Keratinocyte (primary cell): ENCODE measurements at regions not wholly inside any gene's neighbourhood (a gene's known extent, or its start where the extent isn't known, plus 50 kb on each side); places are given as distances from the start of the nearest gene placed in this dataset.

Experiments used
- DNase-seq: peaks from one replicate; pipeline ENCODE4 v3.0.0-alpha.2; 2011; ENCODE audit warnings: low read depth, missing footprints, low spot score
- FAIRE-seq: peaks from 2 replicates; lab custom pipeline; 2011; peaks lifted over from hg19 to GRCh38; lab: Jason Lieb, UNC
- H2AFZ ChIP-seq: 2 replicates; pipeline ENCODE4 v1.6.0; 2012; ENCODE audit warnings: low read length, control low read depth, inconsistent platforms; ENCODE audit not compliant: control insufficient read depth
- H3K27ac ChIP-seq: 2 replicates; pipeline ENCODE4 v1.5.1; 2011; ENCODE audit warnings: low read length; ENCODE audit not compliant: control insufficient read depth, insufficient read depth
- H3K27me3 ChIP-seq: 3 replicates; pipeline ENCODE4 v1.6.0; 2011; ENCODE audit warnings: low read length; ENCODE audit not compliant: control insufficient read depth, insufficient read depth; ENCODE audit errors: extremely low read depth
- H3K36me3 ChIP-seq, 2 experiments: 2 replicates in 1 of 2; 3 replicates in 1 of 2; pipeline ENCODE4 v1.5.1; 2011; ENCODE audit warnings: low read length in 2 of 2, mild to moderate bottlenecking in 1 of 2; ENCODE audit not compliant: control insufficient read depth in 2 of 2, insufficient read depth in 2 of 2; ENCODE audit errors: extremely low read depth in 1 of 2
- H3K4me1 ChIP-seq: 3 replicates; pipeline ENCODE4 v1.5.1; 2011; ENCODE audit warnings: low read length; ENCODE audit not compliant: control insufficient read depth, insufficient read depth; ENCODE audit errors: extremely low read depth
- H3K4me2 ChIP-seq: 3 replicates; pipeline ENCODE4 v1.6.0; 2011; ENCODE audit warnings: low read depth, low read length; ENCODE audit not compliant: control insufficient read depth, insufficient read depth; ENCODE audit errors: extremely low read depth
- H3K4me3 ChIP-seq, 3 experiments: fragments of 200-600 bp in 1 of 3; sonication (generic) in 1 of 3; 2 replicates in 2 of 3; 3 replicates in 1 of 3; pipeline ENCODE4 v1.5.1; 2011 to 2016; ENCODE audit warnings: low read length in 3 of 3, mild to moderate bottlenecking in 3 of 3, control low read depth in 2 of 3, inconsistent platforms in 1 of 3, low read depth in 1 of 3, mixed read lengths in 1 of 3, mixed run types in 1 of 3, moderate library complexity in 1 of 3; ENCODE audit not compliant: control insufficient read depth in 2 of 3, insufficient read depth in 2 of 3; ENCODE audit errors: extremely low read depth in 1 of 3
- H3K79me2 ChIP-seq: 2 replicates; pipeline ENCODE4 v1.6.0; 2012; ENCODE audit warnings: low read length; ENCODE audit not compliant: control insufficient read depth, insufficient read depth
- H3K9ac ChIP-seq: 3 replicates; pipeline ENCODE4 v1.6.0; 2011; ENCODE audit warnings: low read length; ENCODE audit not compliant: control insufficient read depth, insufficient read depth; ENCODE audit errors: extremely low read depth
- H3K9me1 ChIP-seq: 3 replicates; pipeline ENCODE4 v1.6.0; 2011; ENCODE audit warnings: low read length; ENCODE audit not compliant: control insufficient read depth, insufficient read depth; ENCODE audit errors: extremely low read depth
- H3K9me3 ChIP-seq: 2 replicates; pipeline ENCODE4 v1.5.1; 2012; ENCODE audit warnings: low read depth, low read length; ENCODE audit not compliant: control insufficient read depth
- H4K20me1 ChIP-seq: 3 replicates; pipeline ENCODE4 v1.6.0; 2011; ENCODE audit warnings: low read length; ENCODE audit not compliant: control insufficient read depth, insufficient read depth; ENCODE audit errors: extremely low read depth
- CTCF ChIP-seq, 3 experiments: IDR thresholded peaks in 1 of 3; conservative IDR thresholded peaks in 1 of 3; optimal IDR thresholded peaks in 1 of 3; 2 replicates in 2 of 3; 3 replicates in 1 of 3; pipeline versions ENCODE3 to v1.5.1; 2011; ENCODE audit warnings: low read length in 3 of 3, mild to moderate bottlenecking in 3 of 3, moderate library complexity in 2 of 3, control low read depth in 1 of 3, inconsistent platforms in 1 of 3; ENCODE audit not compliant: insufficient read depth in 2 of 3; ENCODE audit errors: extremely low read depth in 1 of 3
- EZH2 ChIP-seq: IDR thresholded peaks from one replicate; pipeline ENCODE4 v1.6.1; 2012; ENCODE audit warnings: inconsistent platforms, mild to moderate bottlenecking, low read length, moderate library complexity
- dilution Hi-C: fragments of 300-500 bp; cut with MboI; formaldehyde crosslinking; loops from one replicate; pipeline ENCODE4 v1.7.0; 2020; ENCODE audit warnings: low sequenced_read_pairs; ENCODE audit not compliant: extremely low pct_ligation_motif_present

GRCh38 chr7:108818742-108819141, 249.1 kb downstream of the DNAJB9 start:
- Histone ChIP-seq H3K9me1 (no peaks in the 10 kb centered on the region), H3K4me1 (no peaks in the 10 kb centered on the region), H4K20me1 (no peaks in the 10 kb centered on the region), H3K79me2 (no peaks in the 10 kb centered on the region), H3K27me3 (no peaks in the 10 kb centered on the region), H3K27ac (no peak overlapping the region), H2AFZ (no peak overlapping the region), H3K4me2 (no peak overlapping the region), H3K9ac (no peak overlapping the region), H3K9me3 (no peaks in the 10 kb centered on the region), H3K4me3 (no peak overlapping the region), H3K36me3 (no peaks in the 10 kb centered on the region)
- DNase-seq (no peak), FAIRE-seq (no peak)
- no peak for TF ChIP-seq EZH2
- TF ChIP-seq CTCF (optimal IDR thresholded peaks at IDR 0.05 in 1 of 3, IDR thresholded peaks at IDR 0.05 in 1 of 3, conservative IDR thresholded peaks at IDR 0.05 in 1 of 3; ENCODE audit: extremely low read depth in 1 of 3, insufficient read depth in 2 of 3, low read length in 3 of 3) = no peak
- dilution Hi-C loops = no loop called here

- Histone ChIP-seq H3K9me3 (no peaks in the 10 kb centered on the region), H2AFZ (no peak overlapping the region), H3K27ac (no peak overlapping the region), H3K9me1 (no peaks in the 10 kb centered on the region), H3K4me3 (no peak overlapping the region), H4K20me1 (no peaks in the 10 kb centered on the region), H3K4me1 (no peaks in the 10 kb centered on the region), H3K27me3 (no peaks in the 10 kb centered on the region), H3K4me2 (no peak overlapping the region), H3K36me3 (no peaks in the 10 kb centered on the region), H3K79me2 (no peaks in the 10 kb centered on the region), H3K9ac (no peak overlapping the region)
- TF ChIP-seq EZH2 (no peak), CTCF (optimal IDR thresholded peaks at IDR 0.05 in 1 of 3, IDR thresholded peaks at IDR 0.05 in 1 of 3, conservative IDR thresholded peaks at IDR 0.05 in 1 of 3; ENCODE audit: extremely low read depth in 1 of 3, insufficient read depth in 2 of 3, low read length in 3 of 3) (no peak)
- FAIRE-seq (no peak), DNase-seq (no peak)
- dilution Hi-C loops = loop anchor here (5.0 kb wide), 1 partner anchor 83 kb away; no protein-coding TSS in a partner anchor
Measured at GRCh38 chr7:108824840-108825580, 255.3 kb downstream of the DNAJB9 start.
